GM19463 (cell line): ENCODE measurements at regions not wholly inside any gene's neighbourhood (a gene's known extent, or its start where the extent isn't known, plus 50 kb on each side); places are given as distances from the start of the nearest gene placed in this dataset.
A peak's percentile ranks its signal among the peaks of the same experiment; 100 is the strongest.

ENCODE experiments used
- ATAC-seq: cut with Tn5 transposase; IDR thresholded peaks from one replicate; pipeline ENCODE4 v1.9.1; 2021; ENCODE audit warnings: mild to moderate bottlenecking, moderate library complexity; ENCODE audit not compliant: unreplicated experiment

DNA sequence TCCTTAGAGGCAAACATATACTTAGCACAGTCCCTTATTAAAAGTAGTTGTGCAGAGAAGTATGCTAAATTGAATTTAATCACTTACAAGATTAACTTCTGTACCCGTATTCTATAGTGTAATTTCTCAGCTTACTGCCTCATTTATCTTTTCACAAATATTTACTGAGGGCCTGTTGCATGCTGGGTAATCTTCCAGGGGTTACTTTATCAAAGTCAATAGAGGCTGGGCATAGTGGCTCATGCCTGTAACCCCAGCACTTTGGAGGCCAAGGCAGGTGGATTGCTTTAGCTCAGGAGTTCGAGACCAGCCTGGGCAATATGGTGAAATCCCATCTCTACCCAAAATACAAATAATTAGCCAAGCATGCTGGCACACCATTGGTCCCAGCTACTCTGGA, 111.7 kb upstream of the RAB27B start:
- ATAC-seq, result no peak

DNA sequence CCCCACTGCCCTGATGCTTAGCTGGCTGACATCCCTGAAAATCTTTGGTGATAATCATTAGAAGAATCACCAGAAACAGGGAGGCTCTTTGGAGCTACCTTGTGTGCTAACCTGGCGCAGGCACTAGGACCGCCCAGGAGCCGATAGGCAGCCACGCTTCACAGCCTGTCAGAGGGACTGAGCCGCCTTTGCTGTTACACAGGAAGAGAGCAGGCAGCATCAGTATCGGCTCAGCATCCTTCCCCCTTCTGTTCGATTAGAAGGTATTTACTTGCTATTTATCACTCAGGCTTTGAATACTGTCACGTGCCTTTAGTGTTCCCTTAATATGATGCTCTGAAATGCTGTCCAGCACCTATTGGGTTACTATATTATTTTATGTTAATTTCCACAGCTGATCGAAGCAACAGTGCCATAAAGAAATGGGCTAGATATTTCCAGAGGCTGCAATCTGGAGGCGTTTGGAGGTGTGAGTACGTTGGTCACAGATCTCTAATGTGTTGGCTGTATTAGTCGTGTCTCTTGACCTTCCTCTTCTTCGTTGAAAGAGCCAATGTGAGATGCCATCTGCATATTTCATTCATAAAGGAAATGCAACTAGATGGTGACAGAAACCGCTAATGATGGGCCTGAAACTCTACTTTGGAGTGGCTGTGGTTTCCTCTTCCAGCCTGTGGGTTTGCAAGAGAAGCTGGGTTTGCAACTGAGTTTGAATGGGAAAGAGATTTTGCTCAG, 110.4 kb upstream of the RAB27B start:
- peak; percentile 84 for ATAC-seq

DNA sequence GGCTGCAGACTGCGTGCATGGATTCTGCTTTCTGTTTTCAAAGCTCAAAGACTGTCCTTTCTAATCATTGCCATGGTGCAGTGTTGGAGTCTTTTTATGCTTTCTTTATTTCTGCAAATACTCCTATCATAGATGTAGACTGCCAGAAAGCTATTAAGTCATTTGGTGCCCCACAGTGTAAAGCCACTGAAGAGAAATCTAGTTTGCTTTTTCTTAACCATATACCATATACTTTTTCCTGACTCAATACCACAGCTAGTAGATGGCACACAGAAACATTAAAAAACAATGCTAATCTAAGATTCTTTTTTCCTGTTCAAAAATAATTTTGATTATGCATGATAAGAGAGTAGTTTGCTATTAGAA, 109.9 kb upstream of the RAB27B start:
- ATAC-seq, result peak; percentile 31

DNA sequence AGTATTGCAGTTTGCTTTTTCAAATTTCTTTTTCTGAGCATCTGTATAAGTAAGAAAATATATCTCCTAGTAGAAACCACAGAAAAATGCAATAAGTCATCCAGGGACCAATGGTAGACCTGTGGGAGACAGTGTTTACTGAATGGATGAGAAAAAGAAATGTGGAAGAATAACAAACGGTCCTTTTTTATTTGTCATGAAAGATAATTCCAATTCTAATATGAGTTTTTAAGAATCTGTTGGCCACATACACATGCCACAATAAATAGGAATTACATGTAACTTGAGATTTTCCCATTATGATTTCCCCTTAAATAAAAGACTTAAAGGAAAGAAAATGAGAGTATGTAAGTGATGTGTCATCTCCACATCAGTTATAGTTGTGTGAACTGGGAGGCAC, 107.7 kb upstream of the RAB27B start:
- no peak for ATAC-seq

DNA sequence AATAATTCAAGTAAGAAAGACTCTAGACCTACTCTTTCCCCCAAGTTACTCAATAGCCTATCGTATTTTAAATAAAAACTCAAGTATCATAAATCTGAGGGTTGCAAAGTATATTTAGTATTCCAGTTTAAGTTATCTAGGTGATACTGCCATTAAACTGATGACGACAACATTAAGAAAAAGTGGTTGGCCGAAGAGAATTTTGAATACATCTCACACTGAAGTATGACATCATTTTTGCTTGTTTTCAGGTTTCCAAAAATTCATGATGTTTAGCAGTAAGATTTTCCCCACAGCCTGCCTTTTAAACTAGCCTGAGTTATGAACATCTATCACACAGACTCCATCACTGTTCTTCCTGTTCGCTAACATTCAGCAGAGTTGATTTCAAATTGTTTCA, 102.1 kb upstream of the RAB27B start:
- no peak for ATAC-seq

DNA sequence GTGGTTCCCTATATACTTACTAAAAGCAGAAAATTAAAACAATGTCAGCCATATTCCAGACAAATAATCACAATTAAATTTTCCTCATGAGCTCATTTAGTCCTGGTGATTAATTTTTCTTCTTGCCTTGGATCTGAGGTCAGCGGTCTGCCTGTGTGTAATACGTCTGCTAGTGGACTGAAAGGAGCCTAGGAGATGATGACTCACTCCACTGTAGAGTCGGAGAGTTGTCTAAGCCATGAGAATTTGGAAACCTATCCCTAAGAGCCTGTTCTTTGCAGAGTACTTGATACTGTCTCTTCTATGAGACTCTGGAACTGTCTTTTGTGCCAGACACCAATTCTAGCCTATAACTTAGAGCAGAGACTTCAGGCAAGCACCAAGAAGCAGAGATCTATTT, 94.2 kb upstream of the RAB27B start:
- ATAC-seq, result no peak

DNA sequence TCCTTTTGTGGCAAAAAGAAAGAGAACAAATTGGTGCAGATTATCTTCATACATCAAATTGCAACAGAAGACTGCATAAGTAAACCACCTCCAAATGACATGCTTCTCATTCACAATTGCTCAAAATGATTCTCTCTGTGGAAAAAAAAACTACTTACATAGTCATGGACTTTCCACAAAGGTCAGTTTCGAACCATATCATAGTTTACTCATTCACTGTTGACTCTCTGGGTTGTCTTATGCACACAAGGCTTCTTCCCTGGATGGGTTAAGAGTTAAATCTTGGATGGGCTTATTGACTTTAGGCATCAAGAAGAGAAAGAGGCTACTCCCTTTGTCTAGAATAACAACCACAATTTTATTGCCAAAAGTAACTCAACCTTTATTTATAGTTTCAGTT, 91.3 kb upstream of the RAB27B start:
- no peak for ATAC-seq

DNA sequence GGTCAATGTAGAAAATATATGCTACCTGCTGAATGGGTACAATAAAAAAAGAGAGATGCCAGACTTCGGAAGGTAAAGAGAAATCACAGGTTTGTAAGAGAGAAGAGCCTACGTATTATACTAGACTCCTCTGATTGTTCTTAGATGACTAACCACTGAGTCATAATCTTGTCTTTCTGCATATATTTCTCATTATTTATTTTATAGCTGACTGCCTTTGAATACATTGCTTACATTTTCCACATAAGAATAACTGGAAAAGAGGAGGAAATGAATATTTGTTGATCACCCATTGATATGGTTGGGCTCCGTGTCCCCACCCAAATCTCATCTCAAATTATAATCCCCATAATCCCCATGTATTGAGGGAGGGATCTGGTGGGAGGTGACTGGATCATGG, 90.3 kb upstream of the RAB27B start:
- no peak for ATAC-seq

DNA sequence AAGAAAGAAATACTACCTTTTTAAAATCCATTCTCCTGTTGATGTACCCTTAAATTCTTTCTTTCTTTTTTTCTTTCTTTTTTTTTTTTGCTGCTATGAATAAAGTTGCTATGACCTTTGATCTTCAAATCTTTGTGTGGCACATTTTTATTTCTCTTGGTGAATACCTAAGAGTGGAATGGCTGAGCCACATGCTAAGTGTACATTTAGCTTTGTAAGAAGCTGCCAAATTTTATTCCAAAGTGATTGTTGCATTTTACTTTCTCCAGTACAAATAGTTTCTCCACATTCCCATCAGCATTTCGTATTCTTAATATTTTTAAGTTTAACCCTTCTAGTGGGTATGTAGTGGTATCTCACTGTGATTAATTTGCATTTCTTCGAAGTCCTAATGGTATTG, 88.8 kb upstream of the RAB27B start:
- ATAC-seq, result no peak

DNA sequence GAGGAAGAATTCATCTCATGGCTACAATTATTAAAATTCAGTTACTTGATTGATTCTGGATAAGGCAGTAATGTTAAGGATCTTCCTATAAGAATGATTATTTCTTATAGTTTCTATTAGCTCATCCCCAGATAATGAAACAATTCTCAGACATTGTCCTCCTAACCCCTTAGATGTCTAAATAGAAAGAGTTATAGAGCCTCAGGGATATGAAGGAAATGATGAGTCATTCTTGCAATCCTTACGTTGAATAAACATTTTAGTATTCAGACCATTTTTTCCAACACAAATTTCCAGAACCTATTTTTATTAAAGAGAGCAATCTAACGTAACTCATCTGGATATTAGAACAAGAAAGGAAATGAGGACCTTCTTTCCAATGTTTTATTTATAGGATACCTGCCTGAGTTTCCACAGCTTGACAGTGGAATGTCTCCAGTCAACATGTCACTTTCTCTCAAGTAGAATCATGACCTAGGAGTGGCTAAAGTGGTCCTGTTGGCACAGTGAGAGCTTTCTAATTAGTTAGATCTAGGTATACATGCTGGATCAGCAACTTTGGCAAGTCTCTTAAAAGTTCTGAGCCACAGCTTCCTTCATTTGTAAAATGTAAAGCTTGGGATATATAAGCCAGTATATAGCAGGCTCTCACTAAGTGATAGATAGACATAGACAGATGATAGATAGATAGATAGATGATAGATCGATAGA, 88.0 kb upstream of the RAB27B start:
- ATAC-seq, result no peak

DNA sequence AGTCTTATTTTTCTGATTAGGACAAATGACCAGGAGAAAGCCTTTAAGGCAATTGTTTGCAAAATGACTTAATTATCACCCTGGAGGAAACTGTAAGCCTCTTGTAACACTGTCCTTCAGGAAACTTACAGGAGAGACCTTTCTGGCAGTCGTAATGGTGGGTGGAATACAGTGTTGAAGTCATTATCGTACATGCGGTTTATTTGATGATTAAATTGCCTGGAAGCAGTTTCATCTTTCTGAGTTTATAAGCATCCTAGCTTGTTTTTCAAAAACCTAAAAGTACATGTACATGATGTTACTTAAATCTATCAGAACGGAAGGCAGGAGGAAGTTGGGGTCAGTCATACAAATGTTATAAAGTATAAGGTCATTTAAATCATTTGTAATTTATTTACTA, 86.2 kb upstream of the RAB27B start:
- ATAC-seq, result no peak

DNA sequence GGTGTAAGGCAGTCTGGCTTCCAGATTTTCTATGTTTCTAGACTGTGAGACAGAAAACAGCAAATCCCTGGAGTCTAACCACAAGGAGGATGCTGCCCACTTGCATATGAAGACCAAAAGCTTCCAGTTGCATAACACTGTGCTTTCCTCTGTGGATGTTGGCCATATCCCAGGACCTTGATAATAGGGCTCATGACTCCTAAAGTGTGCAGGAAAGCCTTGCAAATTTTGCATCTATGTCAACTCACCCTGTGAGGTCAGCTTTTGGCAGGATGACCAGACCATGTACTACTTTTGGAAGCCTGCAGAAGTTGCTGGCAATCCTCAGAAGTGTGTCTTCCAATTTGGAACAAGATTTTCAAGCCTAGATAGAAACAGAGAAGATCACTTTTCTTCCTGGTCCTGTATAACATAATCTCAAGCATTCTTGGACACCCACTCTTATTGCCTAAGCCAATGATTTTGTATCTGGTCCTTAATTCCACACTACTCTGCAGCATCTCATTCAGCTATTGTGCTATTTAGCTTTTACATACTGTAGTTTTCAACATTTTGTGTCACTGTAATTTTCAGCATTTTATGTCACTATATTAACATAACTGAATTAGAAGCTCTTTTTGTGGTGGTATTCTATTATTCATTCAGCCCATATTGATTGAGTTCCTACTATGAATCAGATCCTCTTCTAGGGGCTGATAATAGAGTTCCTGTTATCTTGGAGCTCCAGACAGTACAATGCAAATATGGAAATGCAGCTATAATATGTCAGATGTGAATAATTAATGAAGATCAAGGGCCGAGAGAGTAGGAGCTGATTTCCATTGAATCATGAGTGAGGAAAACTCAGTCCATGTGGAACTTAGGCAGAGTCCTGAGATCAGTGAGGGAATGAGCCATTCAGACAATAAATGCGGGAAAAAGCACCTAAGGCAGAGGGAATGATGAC, 85.3 kb upstream of the RAB27B start:
- no peak for ATAC-seq

DNA sequence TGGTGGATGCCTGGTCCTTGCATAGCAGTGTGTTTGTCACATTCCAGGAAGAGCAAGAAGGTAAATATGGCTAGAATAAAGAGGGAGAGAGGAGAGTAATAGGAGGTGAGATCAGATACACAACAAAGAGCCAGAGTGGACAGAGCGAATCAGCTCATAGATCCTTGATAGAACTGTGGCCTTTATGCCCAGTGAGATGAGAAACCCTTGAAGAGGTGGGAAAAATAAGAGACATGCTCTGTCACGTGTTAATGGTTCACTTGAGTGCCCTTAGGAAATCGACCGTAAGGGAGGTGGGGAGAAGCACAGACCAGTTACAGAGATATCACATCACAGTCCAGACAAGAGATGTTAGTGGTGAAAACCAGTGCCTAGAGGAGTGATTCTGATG, 84.7 kb upstream of the RAB27B start:
- no peak for ATAC-seq

DNA sequence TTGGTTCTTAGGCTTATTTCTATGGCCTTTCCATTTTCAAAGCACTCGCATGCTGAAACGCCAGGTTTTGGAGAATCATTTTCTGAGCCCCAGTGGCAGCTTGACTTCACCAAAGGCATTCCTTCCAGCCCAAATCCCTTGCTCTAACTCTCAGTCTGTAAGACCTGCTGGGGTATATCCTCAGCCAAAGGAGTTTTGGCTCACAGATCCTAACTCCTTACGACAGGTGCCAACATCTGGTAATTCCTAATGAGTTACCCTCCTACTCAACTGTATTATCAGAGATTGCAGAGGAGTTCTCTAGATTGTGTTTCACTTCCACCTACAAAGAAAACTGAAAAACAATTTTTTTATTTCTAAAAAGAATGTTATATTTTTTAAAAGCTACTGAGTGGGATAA, 79.0 kb upstream of the RAB27B start:
- ATAC-seq, result no peak

DNA sequence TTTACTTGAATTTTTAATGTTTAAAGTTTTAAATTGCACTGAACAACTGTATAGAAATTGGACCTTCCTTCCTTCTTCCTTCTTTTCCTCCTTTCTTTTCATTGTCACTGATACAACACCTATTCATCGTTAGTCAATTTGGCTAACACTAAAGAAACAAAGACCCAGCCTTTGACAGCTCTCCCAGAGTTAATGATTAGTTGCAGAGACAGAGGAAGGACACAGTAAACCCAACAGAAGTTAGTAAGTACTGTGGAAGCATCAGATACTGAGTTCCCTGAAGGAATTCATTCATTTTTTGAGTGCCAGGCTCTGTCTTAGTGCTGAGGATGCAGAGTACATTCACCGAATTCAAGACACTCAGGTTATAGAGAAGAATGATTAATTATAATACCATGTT, 77.9 kb upstream of the RAB27B start:
- ATAC-seq, result no peak

DNA sequence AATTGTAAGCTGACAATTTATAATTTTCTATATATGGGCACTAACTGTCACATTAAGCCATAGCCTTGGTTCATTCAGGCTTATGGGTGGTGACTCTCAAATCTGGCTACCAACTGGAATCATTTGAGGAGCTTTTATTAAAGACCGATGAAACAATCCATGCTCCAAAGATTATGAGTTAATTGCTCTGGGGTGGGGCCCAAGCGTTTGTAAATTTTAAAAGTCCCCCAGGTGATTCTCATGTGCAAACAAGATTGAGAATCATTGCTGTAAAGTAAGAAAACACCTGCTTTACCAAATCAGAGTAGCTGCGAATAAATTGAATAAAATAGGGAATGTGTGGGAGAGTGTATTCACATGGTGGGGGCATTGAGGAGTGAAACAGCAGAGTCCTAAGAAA, 76.1 kb upstream of the RAB27B start:
- ATAC-seq, result no peak

DNA sequence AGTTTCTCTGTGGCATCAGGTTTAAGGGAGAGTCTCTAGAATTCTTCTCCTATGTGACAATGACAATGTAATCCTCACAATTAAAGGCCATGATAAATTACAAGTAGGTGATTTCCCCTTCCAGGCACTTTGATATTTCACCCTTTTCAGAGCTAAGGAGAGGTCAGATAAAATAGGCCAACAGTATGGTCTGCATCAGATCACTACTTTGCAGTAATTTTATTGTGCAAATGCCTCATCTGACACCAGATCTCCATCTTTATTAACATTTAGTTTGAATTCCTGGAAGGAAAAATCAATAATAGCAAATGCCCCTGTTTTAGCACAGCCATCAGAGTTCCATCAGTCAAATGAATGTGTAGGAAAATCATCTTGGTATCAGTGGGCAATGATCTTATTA, 72.8 kb upstream of the RAB27B start:
- no peak for ATAC-seq

DNA sequence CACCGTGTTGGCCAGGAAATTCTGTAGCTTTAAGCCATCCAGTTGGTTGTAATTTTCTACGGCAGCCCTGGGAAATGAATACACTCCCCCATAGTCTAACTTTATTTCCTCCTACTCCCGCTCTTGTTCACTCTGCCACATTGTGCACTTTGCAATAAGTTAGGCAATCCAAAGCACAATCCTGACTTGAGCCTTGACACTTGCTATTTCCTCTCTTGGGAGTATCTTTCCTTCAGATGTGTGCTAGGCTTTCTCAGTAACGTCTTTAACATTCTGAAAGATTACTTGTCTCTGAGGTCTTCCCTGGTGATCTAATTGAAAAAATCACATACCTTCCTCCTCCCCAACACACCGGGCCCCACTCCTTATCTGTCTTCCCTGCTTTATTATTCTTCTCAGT, 65.9 kb upstream of the RAB27B start:
- no peak for ATAC-seq

DNA sequence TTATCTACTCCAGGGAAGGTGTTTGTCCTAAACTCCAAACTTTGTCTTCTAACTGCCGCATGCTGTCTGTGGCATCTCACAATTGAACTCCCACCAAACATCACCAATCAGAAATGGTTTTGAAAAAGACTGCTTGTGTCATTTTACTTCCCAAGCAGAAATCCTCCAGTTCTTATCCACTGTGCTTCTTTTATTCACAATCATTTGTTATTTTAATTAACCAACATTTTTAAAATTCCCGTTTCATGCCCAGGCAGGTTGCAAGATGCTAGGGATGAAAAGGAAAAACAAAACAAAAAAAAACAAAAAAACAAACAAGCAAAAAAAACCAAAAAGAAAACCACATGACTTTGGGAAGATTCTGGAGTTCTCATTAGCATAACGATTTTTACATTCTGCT, 63.5 kb upstream of the RAB27B start:
- ATAC-seq, result no peak

DNA sequence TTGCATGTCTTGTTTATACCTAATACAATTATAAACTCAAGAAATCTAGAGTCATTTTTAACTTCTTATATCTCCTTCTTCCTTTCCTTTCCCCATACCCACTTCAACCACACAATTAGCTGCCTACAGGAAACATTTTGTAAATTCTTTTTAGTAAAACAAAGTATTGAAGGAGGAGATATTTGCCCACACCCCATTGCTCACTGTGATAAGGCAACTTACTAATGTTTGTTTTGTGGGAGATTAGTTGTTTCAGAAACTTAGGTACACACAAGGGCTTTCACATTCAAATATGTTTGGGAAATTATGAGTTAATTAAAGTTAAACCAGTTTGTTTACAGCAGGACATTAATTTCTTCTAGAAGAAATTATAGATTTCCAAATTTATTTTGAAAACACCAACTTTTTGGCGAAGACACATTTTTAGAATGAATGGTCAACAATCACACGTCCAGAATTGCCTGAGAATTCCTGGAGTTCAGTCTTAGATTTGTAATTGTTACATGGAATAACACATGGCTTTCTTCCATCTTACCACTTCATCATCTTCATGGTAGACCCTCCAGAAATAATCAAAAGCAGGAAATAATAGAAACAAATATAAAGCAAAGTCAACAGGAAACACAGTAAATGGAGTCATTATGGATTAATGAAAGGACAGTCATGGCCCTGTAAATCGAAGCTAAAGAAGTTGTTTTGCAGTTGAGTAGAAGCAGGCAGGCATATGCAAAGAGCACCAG, 62.5 kb upstream of the RAB27B start:
- ATAC-seq, result no peak

DNA sequence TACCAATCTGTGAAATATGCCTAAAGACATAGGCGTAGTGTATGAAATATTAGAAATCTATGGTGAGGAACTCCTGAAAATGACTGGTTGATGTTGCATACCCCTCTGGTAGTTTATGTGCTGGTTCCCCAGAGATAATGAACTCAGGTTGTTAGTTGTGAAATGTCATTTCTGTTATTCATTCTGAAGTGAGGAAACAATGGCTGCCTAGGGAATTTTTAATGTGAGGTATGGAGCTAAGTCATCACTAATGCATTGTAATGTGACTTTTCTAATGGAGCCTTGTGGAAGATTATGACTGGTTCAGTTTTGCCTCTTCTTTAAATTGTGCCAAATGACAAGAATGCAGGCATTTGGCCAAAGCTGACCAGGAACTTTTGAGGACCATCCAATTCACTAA, 61.6 kb upstream of the RAB27B start:
- no peak for ATAC-seq
